CD4-positive, alpha-beta memory T cell (primary cell): ENCODE measurements at regions not wholly inside any gene's neighbourhood (a gene's known extent, or its start where the extent isn't known, plus 50 kb on each side); places are given as distances from the start of the nearest gene placed in this dataset.
"Not testable (repeated sequence)": the region's sequence is repeated elsewhere in the genome, so short reads cannot be mapped to it uniquely, and the experiment has no call there.

Experiments
- CTCF ChIA-PET: fragments of 350-600 bp; sonication (Branson Sonifier 250); formaldehyde crosslinking; loops from one replicate; lab custom pipeline; 2021; ENCODE audit warnings: inconsistent platforms; ENCODE audit not compliant: partially characterized antibody; lab: Charles Lee
- POLR2A ChIA-PET: fragments of 350-600 bp; sonication (Branson Sonifier 250); formaldehyde crosslinking; loops from one replicate; lab custom pipeline; 2021; ENCODE audit not compliant: partially characterized antibody; lab: Charles Lee
- DNase-seq, 5 donors: peaks; one replicate each; pipeline versions ENCODE4 v3.0.0 to v3.0.0-alpha.2; 2020 to 2022; ENCODE audit warnings: mixed read lengths in 1 of 5
- H3K27ac ChIP-seq: one replicate; pipeline ENCODE4 v1.7.0; 2013; ENCODE audit warnings: low read depth, low read length
- H3K27me3 ChIP-seq: 2 replicates; pipeline ENCODE4 v1.7.0; 2013; ENCODE audit warnings: mild to moderate bottlenecking, low read length, moderate library complexity; ENCODE audit not compliant: insufficient read depth
- H3K36me3 ChIP-seq: 2 replicates; pipeline ENCODE4 v1.7.0; 2013; ENCODE audit warnings: mild to moderate bottlenecking, low read length, moderate library complexity; ENCODE audit not compliant: insufficient read depth
- H3K4me1 ChIP-seq: 2 replicates; pipeline ENCODE4 v1.7.0; 2013; ENCODE audit warnings: mild to moderate bottlenecking, low read length, moderate library complexity; ENCODE audit not compliant: insufficient read depth
- H3K4me3 ChIP-seq, 2 donors: one replicate each; pipeline ENCODE4 v1.7.0; 2013; ENCODE audit warnings: low read length in 2 of 2, mild to moderate bottlenecking in 1 of 2
- H3K9me3 ChIP-seq, 2 donors: one replicate each; pipeline ENCODE4 v1.7.0; 2013; ENCODE audit warnings: low read length in 2 of 2, control low read depth in 1 of 2; ENCODE audit not compliant: control insufficient read depth in 1 of 2
- H3K27ac Mint-ChIP-seq, 7 donors: one replicate each; pipeline ENCODE4 v1.8.0; 2020 to 2021; ENCODE audit warnings: mixed read lengths in 7 of 7, mild to moderate bottlenecking in 6 of 7, inconsistent platforms in 3 of 7, moderate library complexity in 3 of 7
- H3K27me3 Mint-ChIP-seq, 2 donors: one replicate each; pipeline ENCODE4 v1.8.0; 2020 to 2021; ENCODE audit warnings: mixed read lengths in 2 of 2
- H3K36me3 Mint-ChIP-seq, 2 donors: one replicate each; pipeline ENCODE4 v1.8.0; 2020 to 2021; ENCODE audit warnings: mixed read lengths in 2 of 2, inconsistent platforms in 1 of 2, mild to moderate bottlenecking in 1 of 2
- H3K4me1 Mint-ChIP-seq, 4 donors: one replicate each; pipeline ENCODE4 v1.8.0; 2020 to 2021; ENCODE audit warnings: mixed read lengths in 4 of 4, mild to moderate bottlenecking in 1 of 4
- H3K4me3 Mint-ChIP-seq, 8 donors: one replicate each; pipeline ENCODE4 v1.8.0; 2020 to 2021; ENCODE audit warnings: mixed read lengths in 8 of 8, mild to moderate bottlenecking in 7 of 8, moderate library complexity in 6 of 8, inconsistent platforms in 3 of 8
- H3K9me3 Mint-ChIP-seq, 8 donors: one replicate each; pipeline ENCODE4 v1.8.0; 2020 to 2021; ENCODE audit warnings: mixed read lengths in 8 of 8, mild to moderate bottlenecking in 5 of 8, inconsistent platforms in 3 of 8, moderate library complexity in 1 of 8
- intact Hi-C: fragments of 100-400 bp; cut with micrococcal nuclease; formaldehyde crosslinking; loops from one replicate; pipeline ENCODE4 v1.15.1; 2023

DNA sequence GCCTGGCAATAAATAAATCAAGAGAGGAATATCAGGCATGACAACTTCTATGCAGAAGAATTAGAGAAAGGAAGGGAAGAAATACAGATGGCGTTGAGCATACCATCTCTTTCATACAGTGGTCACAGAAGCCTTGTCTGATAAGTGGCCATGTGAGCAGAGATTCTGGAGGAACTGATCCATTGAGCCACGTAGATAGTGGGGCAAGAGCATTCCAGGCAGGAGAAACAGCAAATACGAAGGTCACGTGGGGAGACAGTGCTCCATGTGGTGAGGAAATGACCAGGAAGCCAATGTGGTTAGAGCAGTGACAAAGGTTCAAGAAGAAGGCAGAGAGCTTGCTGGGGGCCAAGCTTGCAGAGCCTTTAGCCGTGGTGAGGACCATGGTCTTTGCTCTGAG, 226.7 kb upstream of the NOCT start:
- H3K9me3 ChIP-seq: no peaks in the 10 kb centered on the region
- Mint-ChIP-seq H3K4me1 (no peaks in the 10 kb centered on the region), H3K27me3 (peaks cover 5 to 8% of the 10 kb centered on the region in 2 donors), H3K27ac (no peak overlapping the region), H3K9me3 (peaks cover 0 to 4% (median under 1%) of the 10 kb centered on the region in 8 donors), H3K4me3 (no peak overlapping the region), H3K36me3 (no peaks in the 10 kb centered on the region)
- H3K4me1 ChIP-seq: no peaks in the 10 kb centered on the region
- no peaks in the 10 kb centered on the region for H3K36me3 ChIP-seq
- no peak overlapping the region for H3K27ac ChIP-seq
- intact Hi-C loops: no loop called here
- DNase-seq: no peak
- H3K27me3 ChIP-seq: no peaks in the 10 kb centered on the region
- no peak overlapping the region for H3K4me3 ChIP-seq
- CTCF ChIA-PET: no interaction called here
- POLR2A ChIA-PET: no interaction called here

DNA sequence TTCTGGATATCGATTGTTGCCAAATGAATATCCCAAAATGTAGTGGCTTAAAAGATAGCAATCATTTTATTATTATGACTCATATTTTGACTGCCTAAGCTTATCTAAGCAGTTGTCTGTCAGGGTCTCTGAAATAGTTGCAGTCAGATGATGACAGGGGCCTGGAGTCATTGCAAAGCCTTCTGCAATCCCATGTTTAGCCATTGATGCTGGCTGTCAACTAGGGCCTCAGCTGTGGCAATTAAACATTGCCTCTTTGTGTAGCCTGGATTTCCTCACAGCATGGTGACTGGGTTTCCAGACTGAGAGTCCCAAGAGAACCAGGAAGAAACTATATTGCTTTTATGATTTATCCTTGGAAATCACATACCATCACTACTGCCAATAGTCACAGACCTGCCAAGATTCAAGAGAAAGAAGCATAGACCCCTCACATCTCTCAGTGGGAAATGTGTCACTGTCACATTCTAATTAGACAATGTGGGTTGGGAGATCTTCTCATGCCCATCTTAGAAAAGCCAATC, 227.3 kb upstream of the NOCT start:
- Histone ChIP-seq H3K4me1 (no peaks in the 10 kb centered on the region), H3K36me3 (no peaks in the 10 kb centered on the region), H3K27ac (no peak overlapping the region), H3K4me3 (no peak overlapping the region), H3K27me3 (no peaks in the 10 kb centered on the region), H3K9me3 (no peaks in the 10 kb centered on the region)
- H3K4me1 Mint-ChIP-seq: no peaks in the 10 kb centered on the region
- no peak overlapping the region for H3K27ac Mint-ChIP-seq
- peaks cover 5 to 8% of the 10 kb centered on the region in 2 donors for H3K27me3 Mint-ChIP-seq
- DNase-seq: no peak
- peaks cover 0 to 5% (median 1%) of the 10 kb centered on the region in 8 donors for H3K9me3 Mint-ChIP-seq
- no peak overlapping the region for H3K4me3 Mint-ChIP-seq
- H3K36me3 Mint-ChIP-seq: no peaks in the 10 kb centered on the region
- POLR2A ChIA-PET: no interaction called here
- intact Hi-C loops: no loop called here
- CTCF ChIA-PET: no interaction called here

DNA sequence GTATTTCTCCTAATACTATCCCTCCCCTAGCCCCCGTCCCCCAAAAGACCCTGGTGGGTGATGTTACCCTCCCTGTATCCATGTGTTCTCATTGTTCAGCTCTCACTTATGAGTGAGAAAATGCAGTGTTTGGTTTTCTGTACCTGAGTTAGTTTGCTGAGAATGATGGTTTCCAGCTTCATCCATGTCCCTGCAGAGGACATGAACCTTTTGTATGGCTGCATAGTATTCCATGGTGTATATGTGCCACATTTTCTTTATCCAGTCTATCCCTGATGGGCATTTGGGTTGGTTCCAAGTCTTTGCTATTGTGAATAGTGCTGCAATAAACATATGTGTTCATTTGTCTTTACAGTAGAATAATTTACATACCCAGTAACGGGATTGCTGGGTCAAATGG, 235.8 kb upstream of the NOCT start:
- intact Hi-C loops, POLR2A ChIA-PET, H3K27ac Mint-ChIP-seq, H3K4me1 ChIP-seq, H3K9me3 ChIP-seq, H3K27me3 ChIP-seq, H3K4me3 ChIP-seq, H3K27ac ChIP-seq, H3K36me3 Mint-ChIP-seq, H3K4me1 Mint-ChIP-seq, H3K27me3 Mint-ChIP-seq, DNase-seq, H3K4me3 Mint-ChIP-seq, CTCF ChIA-PET, H3K36me3 ChIP-seq: not testable (repeated sequence)
- H3K9me3 Mint-ChIP-seq: peaks cover 0 to 10% (median 5%) of the 10 kb centered on the region in 8 donors

DNA sequence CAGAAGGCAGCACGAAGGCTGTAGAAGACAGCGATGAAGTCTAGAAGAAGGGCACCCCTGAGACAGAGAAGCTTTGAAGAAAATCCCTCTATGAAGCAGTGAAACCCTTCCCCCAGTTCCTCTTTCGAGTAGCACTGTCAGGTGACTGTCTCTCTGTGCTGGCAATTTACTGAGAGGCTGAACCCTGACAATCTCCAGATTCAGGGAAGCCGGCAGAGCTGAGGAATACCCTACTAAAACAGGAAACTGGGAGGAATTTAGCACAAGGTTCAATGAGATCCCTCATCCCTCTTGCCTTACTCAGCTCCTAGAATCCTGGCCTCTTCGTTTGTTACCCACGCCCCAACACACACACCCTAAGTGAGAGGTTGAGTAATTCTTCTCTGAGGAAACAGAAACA, 239.7 kb upstream of the NOCT start:
- no peak for DNase-seq
- CTCF ChIA-PET: no interaction called here
- Histone ChIP-seq H3K27ac (no peak overlapping the region), H3K36me3 (no peaks in the 10 kb centered on the region), H3K27me3 (no peaks in the 10 kb centered on the region), H3K9me3 (peaks cover 0 to 3% of the 10 kb centered on the region in 2 donors), H3K4me3 (no peak overlapping the region), H3K4me1 (no peaks in the 10 kb centered on the region)
- Mint-ChIP-seq H3K27me3 (peaks cover 0 to 2% of the 10 kb centered on the region in 2 donors), H3K9me3 (peaks cover 0 to 5% (median under 1%) of the 10 kb centered on the region in 8 donors), H3K36me3 (no peaks in the 10 kb centered on the region), H3K4me3 (no peak overlapping the region), H3K4me1 (no peaks in the 10 kb centered on the region), H3K27ac (no peak overlapping the region)
- intact Hi-C loops: no loop called here
- POLR2A ChIA-PET: no interaction called here

DNA sequence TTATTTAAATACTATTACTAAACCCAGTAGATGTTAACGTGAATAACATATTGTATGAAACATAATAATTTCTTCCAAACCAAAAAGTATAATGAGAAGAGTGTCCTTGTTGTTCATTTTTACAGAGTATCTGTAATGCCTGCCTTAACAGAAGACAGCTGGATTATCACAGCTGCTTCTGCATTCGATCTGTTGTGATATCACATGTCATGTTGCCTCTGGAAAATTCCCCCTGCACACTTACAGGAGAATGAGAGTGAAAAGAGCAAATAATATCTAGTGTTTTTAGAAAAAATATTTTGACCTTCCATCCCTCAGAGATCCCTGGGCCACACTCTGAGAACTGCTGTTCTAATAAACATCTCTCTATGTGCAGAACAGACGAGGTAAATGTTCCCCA, 240.1 kb upstream of the NOCT start:
- intact Hi-C loops: no loop called here
- no peaks in the 10 kb centered on the region for H3K36me3 ChIP-seq
- no peaks in the 10 kb centered on the region for H3K27me3 ChIP-seq
- no peaks in the 10 kb centered on the region for H3K36me3 Mint-ChIP-seq
- peaks cover 0 to 5% (median 0%) of the 10 kb centered on the region in 8 donors for H3K9me3 Mint-ChIP-seq
- H3K4me3 ChIP-seq: no peak overlapping the region
- H3K4me1 Mint-ChIP-seq: no peaks in the 10 kb centered on the region
- no peak overlapping the region for H3K27ac ChIP-seq
- H3K4me1 ChIP-seq: no peaks in the 10 kb centered on the region
- ChIA-PET CTCF (no interaction called here), POLR2A (no interaction called here)
- H3K27me3 Mint-ChIP-seq: peaks cover 0 to 2% of the 10 kb centered on the region in 2 donors
- no peak overlapping the region for H3K27ac Mint-ChIP-seq
- DNase-seq: no peak
- peaks cover 0 to 3% of the 10 kb centered on the region in 2 donors for H3K9me3 ChIP-seq
- no peak overlapping the region for H3K4me3 Mint-ChIP-seq

DNA sequence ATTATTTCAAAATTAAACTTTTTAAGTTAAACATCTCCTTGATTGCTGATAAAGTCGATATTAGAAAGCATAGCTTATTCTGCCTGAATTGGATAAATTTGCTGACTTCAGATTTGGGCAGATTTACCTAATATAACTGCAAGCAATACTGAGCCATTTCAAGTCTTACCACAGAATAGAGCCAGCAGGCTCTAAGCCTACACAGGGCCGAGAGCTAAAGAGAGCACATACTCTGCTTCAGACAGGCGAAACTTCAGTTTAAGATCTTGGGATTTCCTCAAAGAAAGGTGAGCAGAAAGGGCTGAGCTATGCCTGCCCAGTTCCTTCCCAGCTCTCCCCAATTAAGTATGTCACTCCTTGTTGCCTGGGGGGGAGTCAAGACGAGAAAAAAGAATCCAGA, 240.6 kb upstream of the NOCT start:
- Histone ChIP-seq H3K36me3 (no peaks in the 10 kb centered on the region), H3K9me3 (peaks cover 0 to 3% of the 10 kb centered on the region in 2 donors), H3K27ac (no peak overlapping the region), H3K4me1 (no peaks in the 10 kb centered on the region), H3K27me3 (no peaks in the 10 kb centered on the region), H3K4me3 (no peak overlapping the region)
- Mint-ChIP-seq H3K27me3 (peaks cover 0 to 2% of the 10 kb centered on the region in 2 donors), H3K4me1 (no peaks in the 10 kb centered on the region), H3K4me3 (no peak overlapping the region), H3K27ac (no peak overlapping the region), H3K9me3 (peaks cover 0 to 5% (median 0%) of the 10 kb centered on the region in 8 donors), H3K36me3 (no peaks in the 10 kb centered on the region)
- intact Hi-C loops: no loop called here
- POLR2A ChIA-PET: no interaction called here
- CTCF ChIA-PET: no interaction called here
- DNase-seq: no peak

DNA sequence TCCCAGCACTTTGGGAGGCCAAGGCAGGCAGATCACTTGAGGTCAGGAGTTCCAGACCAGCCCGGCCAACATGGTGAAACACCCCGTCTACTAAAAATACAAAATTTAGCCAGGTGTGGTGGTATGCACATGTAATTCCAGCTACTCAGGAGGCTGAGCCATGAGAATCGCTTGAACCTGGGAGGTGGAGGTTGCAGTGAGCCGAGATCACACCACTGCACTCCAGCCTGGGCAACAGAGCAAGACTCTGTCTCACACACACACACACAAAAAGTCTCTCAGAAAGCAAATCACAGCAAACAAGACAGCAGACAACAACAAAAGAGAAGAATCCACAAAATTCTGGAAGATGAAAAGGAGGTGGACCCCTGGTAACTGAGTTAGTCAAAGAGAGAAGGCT, 241.5 kb upstream of the NOCT start:
- CTCF ChIA-PET, H3K36me3 Mint-ChIP-seq, POLR2A ChIA-PET, H3K4me3 ChIP-seq, H3K27me3 Mint-ChIP-seq, H3K27ac Mint-ChIP-seq, H3K36me3 ChIP-seq, H3K4me3 Mint-ChIP-seq, H3K4me1 ChIP-seq, H3K4me1 Mint-ChIP-seq, H3K9me3 Mint-ChIP-seq, H3K27ac ChIP-seq, DNase-seq, H3K9me3 ChIP-seq, H3K27me3 ChIP-seq, intact Hi-C loops: not testable (repeated sequence)

DNA sequence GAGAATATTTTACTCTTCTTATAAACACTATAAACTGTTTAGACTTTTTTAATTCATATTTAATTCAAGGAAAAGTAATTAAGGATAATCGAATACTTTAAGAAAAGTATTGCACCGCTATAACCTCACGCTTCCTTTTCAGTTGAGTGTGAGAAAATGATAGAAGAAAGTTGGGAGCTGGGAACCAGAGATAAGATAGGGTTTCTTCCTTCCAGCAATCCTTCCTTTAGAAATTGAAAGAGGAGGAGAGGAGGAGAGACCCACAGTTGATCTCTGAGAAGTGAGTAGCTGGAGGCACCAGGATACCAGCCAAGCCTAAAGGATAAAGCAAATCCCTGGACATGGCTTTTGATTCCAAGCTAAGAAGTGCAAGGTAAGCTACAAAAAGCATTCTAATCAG, 242.3 kb upstream of the NOCT start:
- Mint-ChIP-seq H3K4me3 (no peak overlapping the region), H3K36me3 (no peaks in the 10 kb centered on the region), H3K27ac (no peak overlapping the region), H3K4me1 (no peaks in the 10 kb centered on the region), H3K9me3 (peaks cover 0 to 5% (median under 1%) of the 10 kb centered on the region in 8 donors), H3K27me3 (peaks cover 0 to 2% of the 10 kb centered on the region in 2 donors)
- Histone ChIP-seq H3K4me1 (no peaks in the 10 kb centered on the region), H3K4me3 (no peak overlapping the region), H3K36me3 (no peaks in the 10 kb centered on the region), H3K27ac (no peak overlapping the region), H3K9me3 (peaks cover 0 to 3% of the 10 kb centered on the region in 2 donors), H3K27me3 (no peaks in the 10 kb centered on the region)
- no peak for DNase-seq
- CTCF ChIA-PET: no interaction called here
- intact Hi-C loops: no loop called here
- POLR2A ChIA-PET: no interaction called here
